CD4-positive, alpha-beta T cell (primary cell): ENCODE measurements at regions not wholly inside any gene's neighbourhood (a gene's known extent, or its start where the extent isn't known, plus 50 kb on each side); places are given as distances from the start of the nearest gene placed in this dataset.

Experiments used
- ATAC-seq: fragments of 200-7000 bp; cut with Tn5 transposase; one replicate; pipeline ENCODE4 v1.10.0; 2022; ENCODE audit warnings: mild to moderate bottlenecking; ENCODE audit not compliant: poor library complexity
- CTCF ChIA-PET: fragments of 350-600 bp; sonication (Branson Sonifier 250); formaldehyde crosslinking; loops from one replicate; lab custom pipeline; 2021; ENCODE audit warnings: antibody characterized with exemption, inconsistent platforms; lab: Charles Lee
- POLR2A ChIA-PET: fragments of 350-600 bp; sonication (Branson Sonifier 250); formaldehyde crosslinking; loops from one replicate; lab custom pipeline; 2021; ENCODE audit warnings: antibody characterized with exemption, inconsistent platforms; lab: Charles Lee
- DNase-seq, 14 experiments: peaks; one replicate each; pipeline ENCODE4 v3.0.0-alpha.2; 2013 to 2020; ENCODE audit warnings: mixed read lengths in 2 of 14
- H3K27ac ChIP-seq, 2 donors: one replicate each; pipeline versions ENCODE4 v1.5.1 to v1.7.0; 2013; ENCODE audit warnings: low read length in 2 of 2, low read depth in 1 of 2, mild to moderate bottlenecking in 1 of 2
- H3K27me3 ChIP-seq, 2 experiments: 1 replicate in 1 of 2; 2 replicates in 1 of 2; pipeline versions ENCODE4 v1.6.1 to v1.7.0; 2013; ENCODE audit warnings: low read length in 2 of 2, control low read depth in 1 of 2, mild to moderate bottlenecking in 1 of 2, moderate library complexity in 1 of 2; ENCODE audit not compliant: insufficient read depth in 2 of 2, control insufficient read depth in 1 of 2
- H3K36me3 ChIP-seq: one replicate; pipeline ENCODE4 v1.6.1; 2013; ENCODE audit warnings: low read length, control low read depth; ENCODE audit not compliant: insufficient read depth
- H3K4me1 ChIP-seq: one replicate; pipeline ENCODE4 v1.6.1; 2013; ENCODE audit warnings: low read length, control low read depth; ENCODE audit not compliant: insufficient read depth
- H3K4me3 ChIP-seq: one replicate; pipeline ENCODE4 v1.5.1; 2013; ENCODE audit warnings: mild to moderate bottlenecking, low read length, moderate library complexity
- H3K9me3 ChIP-seq, 2 experiments: 1 replicate in 1 of 2; 2 replicates in 1 of 2; pipeline versions ENCODE4 v1.6.1 to v1.7.0; 2013; ENCODE audit warnings: low read length in 2 of 2, mild to moderate bottlenecking in 2 of 2, control low read depth in 1 of 2, moderate library complexity in 1 of 2; ENCODE audit not compliant: control insufficient read depth in 1 of 2, insufficient read depth in 1 of 2
- H3K27ac Mint-ChIP-seq: one replicate; pipeline ENCODE4 v1.8.0; 2020; ENCODE audit warnings: mixed read lengths
- H3K27me3 Mint-ChIP-seq: one replicate; pipeline ENCODE4 v1.8.0; 2021; ENCODE audit warnings: mixed read lengths
- H3K36me3 Mint-ChIP-seq: one replicate; pipeline ENCODE4 v1.8.0; 2021; ENCODE audit warnings: low read depth, mixed read lengths
- H3K4me1 Mint-ChIP-seq: one replicate; pipeline ENCODE4 v1.8.0; 2021; ENCODE audit warnings: low read depth, mixed read lengths
- H3K4me3 Mint-ChIP-seq: one replicate; pipeline ENCODE4 v1.8.0; 2020; ENCODE audit warnings: mild to moderate bottlenecking, mixed read lengths
- H3K9me3 Mint-ChIP-seq: one replicate; pipeline ENCODE4 v1.8.0; 2020; ENCODE audit warnings: mixed read lengths
- CTCF ChIP-seq: fragments of 200-600 bp; IDR thresholded peaks from one replicate; pipeline ENCODE4 v1.8.0; 2022; ENCODE audit warnings: antibody characterized with exemption, mild to moderate bottlenecking
- intact Hi-C, 2 experiments: fragments of 100-400 bp; cut with DNase I in 1 of 2; cut with micrococcal nuclease in 1 of 2; formaldehyde crosslinking; loops; one replicate each; pipeline versions ENCODE4 v1.15.1 to v1.9.0; 2023 to 2025; cut with DNase I, micrococcal nuclease

DNA sequence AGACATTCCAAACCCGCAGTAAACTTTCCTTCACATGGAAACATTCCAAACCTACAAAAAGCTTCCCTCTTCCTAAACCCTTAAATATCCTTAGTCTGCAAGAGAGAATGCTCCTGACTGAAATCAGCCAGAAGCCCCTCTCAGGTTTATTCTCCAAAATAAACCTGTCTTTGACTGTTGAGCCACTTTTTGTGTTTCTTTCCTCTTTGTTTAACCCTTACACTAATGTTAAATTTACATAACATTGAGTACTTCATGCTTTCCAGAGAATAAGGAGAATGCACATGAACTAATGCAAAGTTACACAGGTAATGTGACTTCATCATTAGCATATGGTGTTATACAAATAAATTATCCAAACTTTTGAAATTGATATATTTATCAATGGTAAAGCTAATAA is 262.6 kb upstream of the PRKCQ start:
- H3K4me1 Mint-ChIP-seq = no peaks in the 10 kb centered on the region
- H3K9me3 Mint-ChIP-seq = no peaks in the 10 kb centered on the region
- no peaks in the 10 kb centered on the region for H3K27me3 ChIP-seq
- TF ChIP-seq CTCF = no peak
- no peaks in the 10 kb centered on the region for H3K4me1 ChIP-seq
- intact Hi-C loops = no loop called here
- H3K36me3 ChIP-seq = no peaks in the 10 kb centered on the region
- DNase-seq (no peak), ATAC-seq (no peak)
- no peaks in the 10 kb centered on the region for H3K9me3 ChIP-seq
- H3K27me3 Mint-ChIP-seq = no peaks in the 10 kb centered on the region
- CTCF ChIA-PET = no interaction called here
- no peaks in the 10 kb centered on the region for H3K36me3 Mint-ChIP-seq
- no peak overlapping the region for H3K27ac Mint-ChIP-seq
- no peak overlapping the region for H3K4me3 ChIP-seq
- H3K4me3 Mint-ChIP-seq = no peak overlapping the region
- POLR2A ChIA-PET = no interaction called here
- no peak overlapping the region for H3K27ac ChIP-seq

DNA sequence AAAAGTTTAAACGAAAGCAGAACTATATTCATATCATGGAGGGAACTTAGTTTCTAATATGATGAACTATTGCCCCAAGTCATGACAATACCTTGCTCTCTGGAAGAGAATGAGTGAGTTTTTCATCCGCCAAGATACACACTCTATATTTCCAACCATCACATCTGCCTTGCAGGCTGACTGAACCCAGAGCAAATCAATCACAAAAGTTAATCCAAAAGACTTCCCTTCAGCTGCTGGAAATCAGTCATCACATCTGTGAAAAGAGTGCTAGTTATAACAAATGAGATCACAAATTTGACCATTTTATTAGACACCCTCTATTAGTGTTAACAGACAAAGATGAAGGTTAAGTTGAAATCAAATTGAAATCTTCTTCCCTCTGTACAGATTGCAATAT is 261.7 kb upstream of the PRKCQ start:
- Histone ChIP-seq H3K4me1 (no peaks in the 10 kb centered on the region), H3K9me3 (no peaks in the 10 kb centered on the region), H3K4me3 (no peak overlapping the region), H3K27ac (no peak overlapping the region), H3K36me3 (no peaks in the 10 kb centered on the region), H3K27me3 (no peaks in the 10 kb centered on the region)
- DNase-seq = no peak
- Mint-ChIP-seq H3K4me3 (no peak overlapping the region), H3K9me3 (no peaks in the 10 kb centered on the region), H3K36me3 (no peaks in the 10 kb centered on the region), H3K27ac (no peak overlapping the region), H3K4me1 (no peaks in the 10 kb centered on the region), H3K27me3 (no peaks in the 10 kb centered on the region)
- intact Hi-C loops = no loop called here
- TF ChIP-seq CTCF = no peak
- ATAC-seq = no peak
- ChIA-PET CTCF (no interaction called here), POLR2A (no interaction called here)

DNA sequence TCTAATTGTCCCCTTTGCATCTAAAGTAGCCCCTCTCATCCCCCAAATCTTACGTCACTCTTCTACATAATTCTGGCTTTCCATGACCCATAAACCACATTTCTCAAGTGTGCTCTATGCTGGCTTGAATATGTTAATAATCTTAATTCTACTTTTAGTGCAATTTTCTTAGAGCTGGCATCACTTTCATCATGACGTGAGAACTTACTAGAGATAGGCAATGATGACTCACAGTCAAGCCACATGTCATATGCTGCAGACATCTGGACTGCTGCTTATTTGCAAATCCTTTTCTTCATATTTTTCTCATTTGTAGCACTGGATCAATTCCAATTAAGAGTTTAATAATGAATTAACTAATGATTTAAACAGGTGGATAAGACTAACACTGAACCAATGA is 260.7 kb upstream of the PRKCQ start:
- H3K27me3 Mint-ChIP-seq = no peaks in the 10 kb centered on the region
- Histone ChIP-seq H3K27me3 (no peaks in the 10 kb centered on the region), H3K4me1 (no peaks in the 10 kb centered on the region), H3K27ac (no peak overlapping the region), H3K4me3 (no peak overlapping the region), H3K9me3 (no peaks in the 10 kb centered on the region), H3K36me3 (no peaks in the 10 kb centered on the region)
- no peak for DNase-seq
- no peaks in the 10 kb centered on the region for H3K9me3 Mint-ChIP-seq
- TF ChIP-seq CTCF = no peak
- H3K36me3 Mint-ChIP-seq = no peaks in the 10 kb centered on the region
- no peaks in the 10 kb centered on the region for H3K4me1 Mint-ChIP-seq
- POLR2A ChIA-PET = no interaction called here
- H3K4me3 Mint-ChIP-seq = no peak overlapping the region
- no peak for ATAC-seq
- CTCF ChIA-PET = no interaction called here
- intact Hi-C loops = no loop called here
- H3K27ac Mint-ChIP-seq = no peak overlapping the region
